RPMI8226 (cell line): ENCODE measurements at regions not wholly inside any gene's neighbourhood (a gene's known extent, or its start where the extent isn't known, plus 50 kb on each side); places are given as distances from the start of the nearest gene placed in this dataset.

ENCODE experiments used
- DNase-seq: peaks from one replicate; pipeline ENCODE4 v3.0.0-alpha.2; 2015

DNA sequence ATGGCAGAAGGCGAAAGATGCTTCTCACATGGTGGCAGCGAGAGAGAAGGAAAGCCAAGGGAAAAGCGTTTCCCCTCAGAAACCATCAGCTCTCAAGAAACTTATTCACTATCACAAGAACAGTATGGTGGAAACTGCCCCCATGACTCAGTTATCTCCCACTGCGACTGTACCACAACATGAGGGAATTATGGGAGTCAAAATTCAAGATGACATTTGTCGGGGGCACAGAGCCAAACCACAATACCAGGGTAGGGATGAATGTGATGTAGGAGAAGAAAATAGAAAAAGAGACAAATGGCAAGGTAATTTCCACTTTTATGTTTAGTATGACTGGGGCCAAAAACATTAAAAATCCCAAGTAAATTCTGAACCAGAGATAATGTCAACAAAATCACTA, 216.8 kb downstream of the TRIM36 start:
- no peak for DNase-seq

DNA sequence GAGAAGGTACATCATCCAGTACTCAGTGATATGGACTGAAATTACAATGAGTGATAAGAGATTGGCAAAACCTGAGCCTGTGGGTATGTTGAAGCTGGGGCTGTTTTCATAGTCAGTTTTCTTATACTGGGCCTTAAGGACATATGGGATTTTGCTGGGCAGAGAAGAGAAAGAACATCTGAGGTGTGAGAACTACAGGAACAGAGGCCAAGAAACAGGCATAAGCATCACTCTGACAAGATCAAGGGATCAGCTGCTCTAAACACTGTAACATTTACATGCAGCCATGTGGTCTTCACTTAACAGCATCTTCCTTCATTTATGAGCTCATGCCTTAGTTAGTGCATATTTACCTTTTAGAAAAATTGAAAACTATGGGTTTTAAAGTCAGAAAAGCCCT, 220.0 kb downstream of the TRIM36 start:
- DNase-seq: no peak

DNA sequence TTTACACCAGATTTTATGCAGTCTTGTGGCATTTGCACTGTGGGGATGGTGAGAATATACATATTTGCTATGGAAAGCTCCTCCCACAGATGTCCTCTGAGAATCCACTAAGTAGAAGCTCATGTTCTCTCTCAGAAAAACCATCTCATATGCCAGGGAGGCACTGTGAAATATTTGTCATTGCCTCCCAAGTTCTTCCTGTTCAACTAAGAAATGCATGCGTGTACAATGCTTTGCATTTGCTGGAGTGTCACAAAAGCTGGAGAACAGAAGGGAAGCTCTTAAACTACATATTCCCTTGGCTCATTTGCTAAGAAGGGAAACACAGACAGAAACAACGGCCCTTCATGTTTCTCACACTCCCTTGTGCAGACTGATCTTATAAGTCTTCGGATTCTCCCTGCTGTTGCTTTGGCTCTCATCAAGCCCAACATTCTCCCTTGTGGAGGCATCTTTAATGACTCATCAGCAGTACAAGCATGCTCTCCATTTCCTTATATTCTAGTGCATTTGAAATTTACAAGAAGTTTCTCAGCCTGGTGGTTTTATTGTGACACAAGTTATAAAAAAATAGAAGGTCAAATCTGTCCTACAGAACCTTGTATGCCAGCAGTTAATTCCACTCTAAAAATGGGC, 220.6 kb downstream of the TRIM36 start:
- DNase-seq: no peak

DNA sequence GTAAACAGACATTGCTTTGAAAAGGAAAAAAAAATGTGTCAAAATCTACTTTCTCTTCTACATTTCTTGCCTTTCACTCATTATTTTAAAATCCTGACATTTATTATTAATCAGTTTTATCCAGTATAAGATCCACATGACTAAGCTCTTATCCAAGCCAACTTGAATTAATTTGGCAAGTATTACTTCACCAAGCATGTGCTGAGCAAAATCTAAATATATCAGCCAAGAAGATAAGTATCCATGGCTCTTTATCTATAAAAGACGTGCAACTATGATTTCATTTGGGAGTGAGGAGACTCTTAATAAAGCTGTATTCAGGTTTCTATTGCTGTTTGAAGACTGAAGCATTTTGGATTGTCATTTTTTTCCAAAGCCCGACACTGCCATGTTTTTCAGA, 221.3 kb downstream of the TRIM36 start:
- no peak for DNase-seq

DNA sequence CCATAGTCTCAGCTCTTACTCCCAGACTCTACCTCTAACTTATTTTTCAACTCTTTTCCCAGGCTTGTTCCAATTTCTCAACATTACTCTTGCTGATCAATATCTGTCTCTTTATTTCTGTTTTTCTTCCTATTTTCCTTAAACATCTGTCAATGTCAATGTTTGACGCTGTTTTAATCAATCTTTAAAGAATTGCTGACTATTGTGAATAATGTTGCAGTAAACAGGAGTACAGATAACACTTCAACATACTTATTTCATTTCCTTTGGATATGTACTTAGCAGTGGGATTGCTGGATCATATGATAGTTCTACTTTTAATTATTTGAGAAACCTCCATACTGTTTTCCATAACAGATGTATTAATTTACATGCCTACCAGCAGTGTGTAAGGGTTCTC, 229.0 kb downstream of the TRIM36 start:
- no peak for DNase-seq

DNA sequence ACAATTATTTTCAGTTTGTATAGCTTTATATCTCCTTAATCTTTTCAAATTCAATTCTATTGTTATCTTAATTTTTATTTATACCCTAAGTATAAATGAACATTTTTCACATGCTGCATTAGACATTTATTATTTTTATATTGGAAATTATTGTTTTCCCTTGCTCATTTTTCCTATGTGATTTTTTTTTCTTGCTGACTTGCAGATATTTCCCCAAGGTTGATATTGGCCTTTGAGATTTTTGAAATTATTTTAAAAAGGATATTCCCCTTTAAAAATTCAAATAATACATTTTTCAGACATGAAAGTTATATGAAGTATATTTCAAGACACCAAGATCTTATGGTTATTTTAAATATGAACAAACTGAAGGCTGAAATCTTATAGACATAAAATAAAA, 234.2 kb downstream of the TRIM36 start:
- no peak for DNase-seq

DNA sequence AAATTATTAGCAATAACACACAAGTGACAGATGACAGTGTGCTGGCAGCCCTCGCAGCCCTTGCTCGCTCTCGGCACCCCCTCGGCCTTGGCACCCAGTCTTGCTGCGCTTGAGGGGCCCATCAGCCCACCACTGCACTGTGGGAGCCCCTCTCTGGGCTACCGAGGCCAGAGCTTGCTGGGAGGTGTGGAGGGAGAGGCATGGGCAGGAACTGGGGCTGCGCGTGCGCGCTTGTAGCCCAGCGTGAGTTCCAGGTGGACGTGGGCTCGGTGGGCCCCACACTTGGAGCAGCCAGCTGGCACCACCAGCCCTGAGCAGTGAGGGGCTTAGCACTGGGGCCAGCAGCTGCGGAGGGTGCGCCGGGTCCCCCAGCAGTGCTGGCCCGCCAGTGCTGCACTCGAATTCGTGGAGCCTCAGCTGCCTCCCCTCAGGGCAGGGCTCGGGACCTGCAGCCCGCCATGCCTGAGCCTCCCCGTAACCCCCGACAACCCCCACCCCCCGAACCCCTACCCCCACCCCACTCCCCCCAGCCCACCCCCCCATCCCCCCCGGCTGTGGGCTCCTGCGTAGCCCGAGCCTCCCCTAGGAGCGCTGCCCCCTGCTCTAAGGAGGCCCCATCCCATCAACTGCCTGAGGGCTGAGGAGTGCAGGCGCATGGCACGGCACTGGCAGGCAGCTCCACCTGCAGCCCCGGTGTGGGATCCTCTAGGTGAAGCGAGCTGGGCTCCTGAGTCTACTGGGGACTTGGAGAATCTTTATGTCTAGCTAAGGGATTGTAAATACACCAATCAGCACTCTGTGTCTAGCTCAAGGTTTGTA, 240.9 kb downstream of the TRIM36 start:
- DNase-seq: no peak

DNA sequence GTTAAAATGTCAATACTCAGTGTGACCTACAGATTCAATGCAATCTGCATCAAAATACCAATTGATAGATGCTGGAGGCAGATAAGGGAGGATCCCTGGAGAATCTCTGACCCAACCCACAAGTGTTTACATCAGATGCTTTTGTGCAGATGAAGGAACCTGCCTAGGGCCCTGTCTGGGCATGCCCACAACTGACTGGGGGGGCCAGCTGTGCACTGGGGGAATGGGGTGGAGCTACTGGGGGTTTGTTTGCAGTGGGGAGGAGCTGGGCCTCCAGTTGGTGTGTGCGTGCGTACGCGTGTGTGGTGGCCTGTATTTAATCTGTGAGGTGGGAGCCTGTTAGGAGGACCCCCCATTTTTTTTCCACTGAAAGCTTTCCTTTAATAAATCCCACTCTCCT, 244.9 kb downstream of the TRIM36 start:
- no peak for DNase-seq

DNA sequence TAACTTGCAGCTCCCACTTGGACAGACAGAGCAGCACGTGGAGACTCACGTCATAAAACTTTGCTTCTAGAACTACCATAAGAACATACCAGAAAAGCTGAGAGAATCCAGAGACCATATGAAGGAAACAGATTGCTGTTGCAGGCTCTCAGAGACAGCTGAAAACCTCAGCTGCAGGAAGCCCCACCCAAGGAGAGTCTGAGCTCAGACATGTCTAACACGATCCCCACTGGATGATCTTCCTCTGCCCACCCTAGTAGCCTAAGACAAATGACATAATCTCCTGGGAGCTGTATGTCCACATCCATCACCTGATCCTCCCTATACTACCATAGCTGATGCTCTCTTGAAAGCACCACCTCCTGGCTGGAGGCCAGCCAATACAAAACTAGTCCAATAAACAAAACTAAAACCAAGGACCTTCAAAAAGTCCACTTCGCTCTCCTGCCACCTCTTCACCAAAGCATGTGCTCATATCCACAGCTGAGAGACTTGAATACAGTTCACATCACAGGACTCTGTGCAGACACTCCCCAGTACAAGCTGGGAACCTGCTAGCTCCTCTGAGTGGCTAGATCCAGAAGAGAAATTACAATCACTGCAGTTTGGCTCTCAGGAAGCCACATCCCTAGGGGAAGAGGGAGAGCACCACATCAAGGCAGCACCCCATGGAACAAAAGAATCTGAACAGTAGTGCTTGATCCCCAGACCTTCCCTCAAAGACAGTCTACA, 257.4 kb downstream of the TRIM36 start:
- no peak for DNase-seq

DNA sequence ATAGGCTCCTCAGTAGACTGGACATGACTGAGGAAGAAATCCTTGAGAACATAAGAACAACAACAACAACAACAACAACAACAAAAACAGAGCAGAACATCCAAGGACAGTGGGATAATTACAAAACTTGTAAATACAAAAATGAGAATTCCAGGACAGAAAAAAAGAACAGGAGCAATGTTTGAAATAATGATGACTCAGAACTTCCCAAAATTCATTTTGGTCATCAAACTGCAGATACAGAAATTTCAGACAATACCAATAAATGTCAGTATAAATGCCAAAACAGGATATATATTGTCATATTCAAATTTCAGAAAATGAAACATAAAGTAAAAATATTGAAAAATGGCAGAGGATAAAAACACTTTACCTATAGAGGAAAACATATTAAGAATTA, 259.0 kb downstream of the TRIM36 start:
- DNase-seq: no peak

DNA sequence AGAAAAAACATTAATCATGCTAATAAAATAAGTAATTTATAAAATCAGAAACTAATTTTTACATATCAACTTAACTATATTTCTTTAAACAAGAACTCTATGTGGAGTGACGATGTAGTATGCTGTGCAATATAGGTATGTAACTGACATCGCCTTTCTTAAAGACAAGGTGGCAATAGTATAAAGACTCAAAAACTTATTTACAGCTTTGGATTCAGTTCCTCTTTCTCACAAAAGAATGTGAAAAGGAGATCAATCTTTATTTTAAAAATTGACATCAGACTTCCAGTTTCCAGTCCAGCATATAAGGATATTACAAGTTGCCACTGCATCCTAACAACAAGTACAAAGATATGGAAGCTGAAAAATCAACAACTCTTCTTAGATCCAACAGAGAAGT, 260.3 kb downstream of the TRIM36 start:
- no peak for DNase-seq

DNA sequence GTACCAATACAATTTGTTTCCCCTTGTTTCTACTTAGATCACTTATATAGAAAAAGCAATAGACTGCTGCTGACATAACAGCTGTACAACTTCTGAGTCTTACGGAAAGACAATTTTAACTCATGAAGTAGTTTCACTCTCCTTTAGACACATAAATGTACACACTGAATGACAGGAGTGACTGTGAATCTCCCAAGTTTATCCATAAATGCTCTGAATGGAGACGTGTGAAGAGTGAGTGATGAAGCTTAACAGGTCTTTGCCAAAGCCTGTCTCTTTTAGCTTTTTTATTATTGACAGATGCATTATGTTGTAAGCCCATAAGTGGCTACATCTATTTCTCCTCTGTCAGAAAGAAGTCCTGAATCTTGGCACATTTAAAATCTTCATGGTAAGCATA, 265.9 kb downstream of the TRIM36 start:
- no peak for DNase-seq

DNA sequence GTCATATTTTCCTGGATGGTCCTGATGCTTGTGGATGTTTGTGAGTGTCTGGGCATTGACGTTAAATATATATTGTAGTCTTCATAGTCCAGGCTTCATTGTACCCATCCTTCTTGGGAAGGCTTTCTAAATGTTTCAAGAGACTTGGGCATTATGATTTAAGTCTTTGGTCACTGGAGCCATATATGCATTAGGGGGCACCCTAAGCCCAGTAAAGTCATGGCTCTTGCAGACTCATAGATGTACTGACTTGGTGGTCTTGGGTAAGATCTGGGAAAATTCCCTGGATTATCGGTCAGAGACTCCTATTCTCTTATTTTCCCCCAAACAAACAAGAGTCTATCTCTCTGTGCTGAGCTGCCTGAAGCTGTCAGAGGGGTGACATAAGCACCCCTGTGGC, 271.1 kb downstream of the TRIM36 start:
- DNase-seq: no peak

DNA sequence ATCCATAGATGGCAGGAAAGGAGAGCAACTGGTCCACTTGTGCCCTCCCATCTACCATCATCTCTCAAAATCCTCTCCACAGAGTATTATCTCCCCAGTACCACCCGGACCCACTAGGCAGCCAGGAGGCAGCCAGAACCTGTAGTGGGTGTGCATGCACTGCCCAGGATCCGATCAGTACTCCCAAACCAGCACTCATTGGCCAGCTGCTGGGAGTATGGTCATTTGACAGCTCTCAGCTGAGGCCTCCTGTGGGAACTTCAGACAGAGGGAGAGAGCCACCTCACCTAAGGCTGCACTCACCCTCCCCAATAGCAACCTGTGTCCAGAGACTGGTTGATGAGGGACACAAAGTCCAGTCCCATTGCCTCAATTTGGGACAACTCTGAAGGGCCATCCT, 286.0 kb downstream of the TRIM36 start:
- no peak for DNase-seq

DNA sequence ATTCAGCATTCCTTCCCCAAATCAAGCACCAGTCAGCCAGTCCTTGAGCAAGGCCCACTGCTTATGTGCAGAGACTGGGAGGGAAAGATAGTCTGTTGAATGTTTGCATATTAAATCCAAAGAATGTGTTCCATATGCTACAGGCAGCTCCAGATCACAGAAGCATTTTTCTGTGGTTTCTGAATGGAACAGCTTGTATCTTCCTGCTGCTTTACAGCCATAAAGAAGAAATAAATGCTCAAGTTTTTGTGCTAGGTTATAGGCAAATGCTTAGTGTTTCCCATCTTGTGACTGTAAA, 310.3 kb downstream of the TRIM36 start:
- no peak for DNase-seq

DNA sequence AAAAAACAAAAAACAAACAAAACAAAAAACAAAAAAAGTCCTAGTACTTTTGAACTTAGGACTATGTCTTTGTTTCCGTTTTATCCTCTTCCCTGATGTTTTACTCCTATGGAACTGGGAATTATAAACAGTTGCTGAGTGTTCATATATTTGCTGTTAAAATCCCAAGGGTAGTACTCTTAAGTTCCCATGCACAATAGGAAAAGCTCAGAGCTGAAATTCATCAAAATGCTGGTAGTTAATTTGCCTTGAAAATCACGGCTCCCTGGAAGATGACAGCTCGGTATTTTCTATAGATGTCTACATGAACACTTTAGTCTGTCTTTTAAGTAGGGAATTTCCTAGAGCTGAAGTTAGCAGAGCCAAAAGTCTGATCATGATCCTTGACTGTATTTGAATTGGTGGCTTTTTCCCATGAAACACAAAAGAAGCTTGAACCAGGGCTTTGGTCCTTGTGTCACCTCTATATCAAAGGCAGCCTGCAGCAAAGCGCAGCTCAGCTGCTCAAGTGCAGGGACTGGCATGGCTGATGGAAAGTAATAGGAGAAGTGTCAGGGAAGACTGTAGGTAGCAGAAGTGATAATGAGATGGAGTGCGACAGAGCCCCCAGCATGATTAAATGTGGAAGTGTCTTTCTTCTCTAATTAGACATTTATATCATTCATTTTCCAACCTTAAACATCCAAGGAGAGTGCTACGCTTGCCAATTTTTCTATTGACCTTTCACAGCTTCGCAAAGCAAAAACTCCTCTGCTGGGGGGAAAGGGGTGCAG, 310.9 kb downstream of the TRIM36 start:
- no peak for DNase-seq

DNA sequence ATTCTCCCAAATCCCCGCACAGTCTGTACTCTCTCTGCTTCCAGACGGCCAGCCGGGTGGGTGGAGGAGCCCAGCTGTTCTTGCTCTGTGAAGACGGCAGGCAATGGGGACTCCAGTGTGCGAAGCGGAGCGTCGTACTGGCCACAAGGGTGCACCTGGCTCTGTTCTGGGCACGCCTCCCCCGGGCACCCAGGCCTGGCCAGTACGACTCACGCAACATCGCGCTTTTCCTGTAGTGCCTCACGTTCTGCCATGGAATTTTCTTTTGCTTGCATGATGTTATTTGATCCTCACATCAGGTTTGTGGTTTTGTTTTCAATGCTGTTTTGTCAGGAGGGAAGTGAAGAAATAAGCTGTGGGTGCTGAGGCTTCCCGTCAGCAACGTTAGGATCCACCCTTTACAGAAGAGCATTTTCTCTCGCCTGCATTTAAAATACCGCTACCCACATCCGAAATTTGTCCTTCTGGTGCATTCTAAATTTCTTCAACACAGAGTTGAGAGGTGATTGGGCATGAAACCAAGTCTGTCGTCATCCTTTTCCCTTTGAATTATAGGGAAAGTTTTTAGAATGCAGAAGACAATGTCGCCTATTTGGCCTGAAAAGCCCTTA, 311.7 kb downstream of the TRIM36 start:
- DNase-seq: peak; percentile 18

DNA sequence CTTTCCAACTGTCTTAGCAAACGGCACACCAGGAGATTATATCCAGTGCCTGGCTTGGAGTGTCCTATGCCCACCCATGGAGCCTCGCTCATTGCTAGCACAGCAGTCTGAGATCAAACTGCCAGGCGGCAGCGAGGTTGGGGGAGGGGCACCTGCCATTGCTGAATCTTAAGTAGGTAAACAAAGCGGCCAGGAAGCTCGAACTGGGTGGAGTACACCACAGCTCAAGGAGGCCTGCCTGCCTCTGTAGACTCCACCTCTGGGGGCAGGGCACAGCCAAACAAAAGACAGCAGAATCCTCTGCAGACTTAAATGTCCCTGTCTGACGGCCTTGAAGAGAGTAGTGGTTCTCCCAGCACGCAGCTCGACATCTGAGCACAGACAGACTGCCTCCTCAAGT, 325.0 kb downstream of the TRIM36 start:
- DNase-seq: peak; percentile 16

DNA sequence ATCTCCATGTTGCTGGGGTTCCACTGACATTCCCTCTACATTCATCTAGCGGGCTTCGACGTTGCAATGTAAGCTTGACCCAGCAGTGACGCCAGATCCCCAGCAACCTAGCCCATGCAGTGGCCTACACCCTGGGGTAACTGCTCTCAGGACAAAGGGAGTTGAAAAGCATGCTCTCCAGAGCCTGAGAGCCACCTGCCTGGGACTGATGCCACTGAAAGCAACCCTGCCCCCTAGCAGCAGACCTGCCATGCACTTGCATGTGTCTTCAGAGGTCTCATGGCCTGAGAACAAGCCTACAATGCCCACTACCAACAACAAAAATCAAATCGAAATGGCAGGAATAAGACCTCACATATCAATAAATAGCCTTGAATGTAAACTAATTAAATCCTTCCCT, 330.3 kb downstream of the TRIM36 start:
- DNase-seq: no peak

DNA sequence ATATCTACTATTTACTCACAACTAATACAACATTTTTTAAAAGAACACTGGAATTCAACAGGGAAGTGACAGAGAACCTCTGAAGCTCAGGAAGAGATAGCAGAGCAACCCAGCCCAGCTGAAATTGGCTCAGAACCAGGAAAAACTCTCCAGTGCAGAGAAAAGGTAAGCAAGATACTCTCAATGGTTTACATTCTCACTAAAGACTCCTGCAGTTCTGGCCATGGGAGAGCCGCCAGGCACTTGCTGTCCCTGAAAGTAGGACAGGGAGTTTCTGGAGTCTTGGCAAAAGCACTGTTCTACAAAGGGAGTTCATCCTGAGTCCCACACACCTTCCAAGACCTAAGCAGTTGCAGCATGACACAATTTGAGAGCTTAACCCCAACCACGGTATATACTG, 330.8 kb downstream of the TRIM36 start:
- no peak for DNase-seq

DNA sequence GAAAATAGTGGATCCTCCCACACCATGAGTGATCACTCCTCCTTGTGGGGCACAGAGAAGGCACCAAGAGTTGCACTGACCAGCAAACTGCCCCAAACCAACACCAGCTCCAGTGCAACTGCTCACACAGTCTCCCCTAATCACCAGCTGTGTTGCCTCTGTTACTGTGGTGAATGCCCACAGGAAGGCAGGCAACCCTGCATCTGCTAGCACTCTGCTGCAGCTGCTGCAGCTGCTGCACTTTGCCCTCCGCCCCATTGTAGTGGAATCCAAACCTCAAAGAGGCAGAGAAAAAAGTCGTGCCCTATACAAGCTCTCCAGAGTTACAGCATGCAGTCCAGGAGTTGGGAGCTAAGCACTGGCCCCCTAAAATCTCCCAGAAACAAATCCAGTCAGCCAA, 339.6 kb downstream of the TRIM36 start:
- DNase-seq: no peak

DNA sequence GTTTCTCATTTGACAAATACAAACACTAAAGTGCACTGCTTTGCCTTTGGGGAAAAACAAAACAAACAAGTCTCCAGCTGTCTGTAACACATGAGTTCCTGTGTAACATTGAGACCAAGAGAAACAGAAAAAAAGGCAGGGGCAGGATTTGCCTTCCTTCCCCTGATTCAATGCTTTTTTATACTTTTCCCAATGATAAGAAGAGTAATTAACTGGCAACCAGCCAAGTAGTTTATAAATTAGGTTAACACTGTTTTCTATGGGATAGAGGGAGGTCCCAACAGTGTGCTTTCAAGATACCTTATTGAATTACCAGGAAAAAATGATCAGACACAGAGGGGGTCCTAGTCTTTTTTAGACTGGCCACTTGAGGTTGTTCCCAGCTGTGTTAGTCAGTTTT, 346.8 kb downstream of the TRIM36 start:
- no peak for DNase-seq

DNA sequence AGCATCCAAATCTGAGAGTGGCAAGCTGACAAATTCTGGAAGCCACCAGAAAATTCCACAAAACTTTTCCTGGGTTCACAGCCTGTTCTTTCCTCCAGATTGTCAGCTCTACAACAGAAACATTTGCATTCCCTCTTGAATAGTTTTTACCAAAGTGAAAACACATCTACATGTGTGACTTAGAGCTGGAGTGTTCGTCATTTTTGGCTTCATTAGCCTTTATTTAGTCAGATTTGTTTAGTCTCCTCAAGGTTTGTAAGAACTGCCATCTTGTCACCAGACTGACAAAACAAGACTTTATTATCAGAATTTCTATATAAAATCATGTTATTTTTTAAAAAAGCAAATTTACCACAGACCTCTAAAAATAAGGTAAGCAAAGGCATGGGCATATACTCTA, 347.3 kb downstream of the TRIM36 start:
- no peak for DNase-seq
